NCI-H1092 (cell line): ENCODE measurements at regions not wholly inside any gene's neighbourhood (a gene's known extent, or its start where the extent isn't known, plus 50 kb on each side); places are given as distances from the start of the nearest gene placed in this dataset.

ENCODE experiments used
- DNase-seq: peaks from one replicate; lab custom pipeline; 2025; lab: John Stamatoyannopoulos, UW

DNA sequence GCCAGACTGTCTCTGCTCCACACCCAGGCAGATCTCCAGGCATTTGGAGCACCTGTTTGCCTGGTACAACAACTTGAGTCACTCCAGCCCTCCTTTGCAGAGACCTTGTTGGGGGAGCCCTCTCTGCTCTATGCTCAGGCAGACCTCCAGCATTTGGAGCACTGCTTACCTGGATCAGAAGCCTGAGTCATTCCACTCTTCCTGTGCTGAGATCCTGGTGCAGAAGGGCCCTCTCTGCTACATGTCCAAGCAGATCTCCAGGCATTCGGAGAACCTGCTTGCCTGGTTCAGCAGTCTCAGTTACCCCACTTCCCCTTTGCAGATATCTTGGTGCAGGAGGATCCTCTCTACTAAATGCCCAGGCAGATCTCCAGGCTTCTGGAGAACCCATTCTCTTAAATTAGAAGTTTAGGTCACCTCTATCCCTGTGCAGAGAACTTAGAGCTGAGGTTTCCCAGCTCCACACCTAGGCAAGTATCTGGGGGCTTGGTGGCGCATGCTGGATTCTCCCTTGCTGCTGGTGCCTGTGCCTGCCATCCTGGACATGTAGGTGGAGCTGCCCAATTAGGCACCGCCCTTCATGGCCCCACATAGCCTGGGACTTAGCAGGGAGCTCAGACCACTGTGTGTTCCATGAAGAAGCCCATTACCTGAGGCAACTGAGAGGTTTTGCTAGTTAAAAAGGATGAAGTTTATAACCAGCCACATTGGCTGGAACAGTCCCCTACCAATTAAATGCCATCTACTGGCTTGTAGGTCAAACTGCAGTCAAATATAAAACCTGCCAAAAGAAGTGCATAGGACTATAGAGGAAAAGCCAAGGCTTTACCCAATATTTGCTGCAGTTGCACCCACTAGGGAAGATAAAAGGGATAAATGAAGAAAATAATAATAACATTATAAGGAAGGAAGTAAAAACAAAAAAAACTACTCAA, 97.6 kb upstream of the SLITRK6 start:
- DNase-seq = no peak

DNA sequence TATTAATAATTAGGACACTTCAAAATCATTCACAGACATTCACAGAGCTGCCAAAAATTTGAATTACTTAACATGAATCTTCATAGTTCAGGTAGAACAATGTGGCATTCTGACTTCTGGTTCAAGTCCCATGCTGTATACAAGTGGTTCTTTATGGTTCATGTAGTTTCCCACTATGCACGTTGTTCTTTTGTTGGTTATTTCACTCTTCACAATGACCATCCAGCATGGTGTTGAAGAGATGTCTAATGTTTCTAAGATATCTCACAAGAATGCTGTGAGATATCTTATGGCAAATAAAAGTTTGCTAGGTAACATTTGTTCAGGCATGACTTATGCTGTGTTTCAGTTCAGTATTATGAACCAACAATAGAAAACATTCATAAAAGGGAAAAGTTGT, 88.2 kb upstream of the SLITRK6 start:
- no peak for DNase-seq

GRCh38 chr13:85879014-85879413, 79.8 kb upstream of the SLITRK6 start:
- DNase-seq = no peak

DNA sequence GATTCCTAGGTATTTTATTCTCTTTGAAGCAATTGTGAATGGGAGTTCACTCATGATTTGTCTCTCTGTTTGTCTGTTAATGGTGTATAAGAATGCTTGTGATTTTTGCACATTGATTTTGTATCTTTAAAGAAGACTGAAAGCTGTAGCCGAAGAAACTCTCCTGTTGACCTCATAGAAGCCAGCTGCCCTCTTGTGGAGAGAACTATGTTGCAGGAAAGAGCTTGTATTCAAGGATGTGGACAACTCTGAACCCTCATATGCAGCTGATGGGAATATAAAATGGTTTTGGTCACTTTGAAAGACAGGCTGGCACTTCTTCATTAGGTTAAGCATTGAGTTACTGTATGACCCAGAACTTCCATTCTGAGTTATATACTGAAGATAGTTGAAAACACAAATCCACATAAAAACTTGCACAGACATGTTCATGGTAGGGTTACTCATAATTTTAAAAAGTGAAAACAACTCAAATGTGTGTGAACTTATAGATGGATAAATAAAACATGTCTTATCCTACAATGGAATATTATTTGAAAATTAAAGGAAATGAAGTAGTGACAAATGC, 65.8 kb upstream of the SLITRK6 start:
- DNase-seq = no peak

DNA sequence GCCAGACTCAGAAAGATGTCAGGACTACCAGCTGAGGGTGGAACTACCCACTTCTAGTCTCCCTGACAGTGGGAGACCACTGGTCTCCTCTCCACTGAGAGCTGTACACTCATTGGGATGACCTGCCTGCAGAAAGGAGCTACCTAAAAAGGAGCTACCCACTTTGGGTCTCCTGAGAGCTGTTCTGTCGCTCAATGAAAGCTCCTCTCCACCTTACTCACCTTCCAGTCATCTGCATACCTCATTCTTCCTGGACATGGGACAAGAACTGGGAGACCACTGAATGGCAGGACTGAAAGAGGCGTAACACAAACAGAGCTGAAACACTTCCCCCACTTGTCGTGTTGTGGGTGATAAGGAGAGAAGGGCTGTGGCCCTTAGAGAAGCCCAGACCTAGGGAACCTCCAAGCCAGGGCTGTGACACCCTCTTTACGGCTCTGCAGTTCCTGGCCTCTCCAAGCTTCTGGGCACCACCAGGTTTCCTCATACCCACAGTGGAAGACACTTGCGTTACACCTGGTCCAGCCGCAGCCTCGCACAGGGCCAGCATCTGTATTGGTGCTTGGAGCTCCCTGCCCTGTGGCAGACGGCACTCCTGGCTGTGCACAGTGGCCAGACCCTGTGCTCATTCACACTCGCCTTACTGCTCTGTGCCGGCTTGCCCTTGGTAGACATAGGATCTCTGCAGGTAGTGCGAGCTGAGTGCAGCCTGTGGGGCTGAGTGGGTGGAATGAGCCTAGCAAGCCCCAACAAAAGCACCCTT, 54.9 kb upstream of the SLITRK6 start:
- no peak for DNase-seq

GRCh38 chr13:85853161-85853894, 54.1 kb upstream of the SLITRK6 start:
- DNase-seq = no peak
